Mesodermal cell (in vitro differentiated cells): ENCODE measurements at regions not wholly inside any gene's neighbourhood (a gene's known extent, or its start where the extent isn't known, plus 50 kb on each side); places are given as distances from the start of the nearest gene placed in this dataset.

Source experiments
- H3K27ac ChIP-seq: 2 replicates; pipeline ENCODE4 v1.7.0; 2013; ENCODE audit warnings: mild to moderate bottlenecking, low read depth, low read length, moderate library complexity; ENCODE audit not compliant: severe bottlenecking
- H3K36me3 ChIP-seq: 2 replicates; pipeline ENCODE4 v1.7.1; 2013; ENCODE audit warnings: mild to moderate bottlenecking, low read length, moderate library complexity; ENCODE audit not compliant: control insufficient read depth, insufficient read depth
- H3K4me1 ChIP-seq: one replicate; pipeline ENCODE4 v1.7.1; 2013; ENCODE audit warnings: mild to moderate bottlenecking, low read length; ENCODE audit not compliant: insufficient read depth, control insufficient read depth, poor library complexity, severe bottlenecking
- H3K4me3 ChIP-seq: 2 replicates; pipeline ENCODE4 v1.7.0; 2013; ENCODE audit warnings: low read length, control low read depth, mild to moderate bottlenecking; ENCODE audit not compliant: insufficient read depth, poor library complexity, severe bottlenecking; ENCODE audit errors: extremely low read depth
- H3K9me3 ChIP-seq: 2 replicates; pipeline ENCODE4 v1.7.1; 2013; ENCODE audit warnings: mild to moderate bottlenecking, low read length, moderate library complexity; ENCODE audit not compliant: control insufficient read depth

DNA sequence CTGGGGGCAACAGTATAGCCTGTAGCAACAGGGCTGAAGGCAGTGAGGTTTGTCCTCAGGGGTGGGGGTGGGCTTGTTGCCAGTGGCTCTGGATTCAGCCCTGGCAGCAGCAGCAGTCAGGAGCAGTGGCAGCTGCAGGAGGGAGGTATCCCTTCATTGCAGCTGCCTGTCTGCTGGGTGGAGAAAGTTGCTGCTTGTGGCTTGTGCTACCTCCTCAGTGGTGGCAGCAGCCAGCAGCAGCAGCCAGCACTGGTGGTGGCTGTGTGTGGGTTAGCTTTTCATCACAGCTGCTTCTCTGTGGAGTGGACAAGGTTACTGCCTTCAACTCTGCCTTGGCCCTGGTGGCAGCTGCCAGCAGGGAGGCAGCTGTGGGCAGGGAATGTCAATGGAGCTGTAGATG is 94.9 kb downstream of the ARL6IP6 start:
- Histone ChIP-seq H3K27ac (no peak overlapping the region), H3K9me3 (no peaks in the 10 kb centered on the region)

More for the DNA sequence above, 94.9 kb downstream of the ARL6IP6 start:
- Histone ChIP-seq H3K4me1 (no peaks in the 10 kb centered on the region), H3K36me3 (no peaks in the 10 kb centered on the region), H3K4me3 (no peak overlapping the region)
